K562 (cell line): ENCODE measurements at regions not wholly inside any gene's neighbourhood (a gene's known extent, or its start where the extent isn't known, plus 50 kb on each side); places are given as distances from the start of the nearest gene placed in this dataset.

Experiments used
- ATAC-seq: fragments of 200-7000 bp; cut with Tn5 transposase; 3 replicates; pipeline ENCODE4 v1.9.1; 2020; ENCODE audit warnings: moderate library complexity
- BruUV-seq: library from RNA; stranded (reverse); fragments of 400-500 nt; replicated peaks from 2 replicates; lab custom pipeline; 2021; lab: Mats Ljungman, UMichigan
- CTCF ChIA-PET: fragments of 300-600 bp; formaldehyde crosslinking; extraction: SDS; loops from one replicate; lab custom pipeline; 2021; ENCODE audit warnings: low intra/inter-chr PET ratio; lab: Yijun Ruan, JAX
- POLR2A ChIA-PET: fragments of 300-600, 350-650 bp; sonication (Branson Sonifier 250); formaldehyde crosslinking; extraction: SDS; loops from one replicate; lab custom pipeline; 2021; ENCODE audit warnings: antibody characterized with exemption, inconsistent platforms; lab: Yijun Ruan, JAX
- DNase-seq, 4 experiments: peaks; one replicate each; pipeline versions ENCODE4 v3.0.0 to v3.0.0-alpha.2; 2011 to 2018; ENCODE audit warnings: low spot score in 3 of 4, mixed read lengths in 3 of 4; ENCODE audit errors: extremely low read depth in 1 of 4
- FAIRE-seq: peaks from 2 replicates; lab custom pipeline; 2011; peaks lifted over from hg19 to GRCh38; lab: Jason Lieb, UNC
- H2AFZ ChIP-seq: 2 replicates; pipeline ENCODE4 v1.6.0; 2011; ENCODE audit warnings: low read depth, low read length, control low read depth, inconsistent platforms
- H3K27ac ChIP-seq: fragments of 200-600 bp; 3 replicates; pipeline ENCODE4 v1.8.0; 2011; ENCODE audit warnings: low read depth, mild to moderate bottlenecking, control low read depth, inconsistent platforms, low read length, moderate library complexity, mixed read lengths; ENCODE audit errors: extremely low read depth
- H3K27me3 ChIP-seq, 2 experiments: fragments of 300-600 bp in 1 of 2; 2 replicates in 1 of 2; 3 replicates in 1 of 2; pipeline versions ENCODE4 v1.6.0 to v1.8.0; 2011; ENCODE audit warnings: inconsistent platforms in 2 of 2, low read length in 2 of 2, mild to moderate bottlenecking in 1 of 2, mixed read lengths in 1 of 2, moderate library complexity in 1 of 2; ENCODE audit not compliant: control insufficient read depth in 2 of 2, insufficient read depth in 2 of 2
- H3K36me3 ChIP-seq: fragments of 300-600 bp; 3 replicates; pipeline ENCODE4 v1.8.0; 2011; ENCODE audit warnings: mild to moderate bottlenecking, low read length, inconsistent platforms; ENCODE audit not compliant: control insufficient read depth, insufficient read depth
- H3K4me1 ChIP-seq, 2 experiments: fragments of 200-600 bp in 1 of 2; replicated peaks in 1 of 2; 2 replicates in 1 of 2; 3 replicates in 1 of 2; pipeline versions ENCODE4 v1.5.1 to v1.8.0; 2011; ENCODE audit warnings: inconsistent platforms in 2 of 2, low read length in 2 of 2, mild to moderate bottlenecking in 1 of 2, mixed read lengths in 1 of 2, moderate library complexity in 1 of 2; ENCODE audit not compliant: control insufficient read depth in 2 of 2, insufficient read depth in 2 of 2
- H3K4me2 ChIP-seq: 2 replicates; pipeline ENCODE4 v1.6.1; 2011; ENCODE audit warnings: low read length, control low read depth, inconsistent platforms, mixed read lengths; ENCODE audit not compliant: insufficient read depth
- H3K4me3 ChIP-seq: fragments of 200-600 bp; sonication (generic), shearing (Covaris generic); 2 replicates; pipeline ENCODE4 v1.5.1; 2016; ENCODE audit warnings: control low read depth, inconsistent platforms
- H3K79me2 ChIP-seq: fragments of 200-600 bp; 3 replicates; pipeline ENCODE4 v1.8.0; 2011; ENCODE audit warnings: low read length, inconsistent platforms; ENCODE audit not compliant: control insufficient read depth, insufficient read depth
- H3K9ac ChIP-seq, 2 experiments: 2 replicates each; pipeline versions ENCODE4 v1.6.0 to v1.6.1; 2011; ENCODE audit warnings: low read depth in 2 of 2, low read length in 2 of 2, control low read depth in 1 of 2, inconsistent platforms in 1 of 2, mild to moderate bottlenecking in 1 of 2, mixed read lengths in 1 of 2; ENCODE audit not compliant: insufficient read depth in 1 of 2
- H3K9me1 ChIP-seq: one replicate; pipeline ENCODE4 v1.6.0; 2011; ENCODE audit warnings: inconsistent platforms, mild to moderate bottlenecking, low read length, moderate library complexity; ENCODE audit not compliant: control insufficient read depth, insufficient read depth
- H3K9me3 ChIP-seq: replicated peaks from 2 replicates; pipeline ENCODE4 v1.5.1; 2011; ENCODE audit warnings: low read depth, low read length, inconsistent platforms; ENCODE audit not compliant: control insufficient read depth, insufficient read depth
- H4K20me1 ChIP-seq: replicated peaks from 2 replicates; pipeline ENCODE4 v1.6.1; 2011; ENCODE audit warnings: low read length, inconsistent platforms, mixed read lengths; ENCODE audit not compliant: control insufficient read depth, insufficient read depth
- HEY1 ChIP-seq: fragments of 250-450 bp; sonication (Bioruptor Pico); IDR thresholded peaks from 2 replicates; pipeline ENCODE4 v1.5.0; 2020; ENCODE audit warnings: mild to moderate bottlenecking, moderate library complexity, borderline replicate concordance
- ILF3 ChIP-seq: fragments of 450-650 bp; IDR thresholded peaks from 2 replicates; pipeline ENCODE4 v1.6.1; 2018; ENCODE audit warnings: antibody characterized with exemption, mild to moderate bottlenecking, moderate library complexity, borderline replicate concordance
- MBD2 ChIP-seq: sonication (generic); IDR thresholded peaks from 2 replicates; pipeline ENCODE4 v1.6.1; 2016; ENCODE audit warnings: low read depth, borderline replicate concordance
- MED1 ChIP-seq: sonication (generic); formaldehyde crosslinking; IDR thresholded peaks from 2 replicates; pipeline ENCODE4 v1.8.1; 2023; ENCODE audit warnings: missing genetic modification reagents, borderline replicate concordance
- MXI1 ChIP-seq: IDR thresholded peaks from 2 replicates; pipeline ENCODE4 v1.6.1; 2011; ENCODE audit warnings: low read depth, mild to moderate bottlenecking, improper control_type of control experiment, low read length
- RUNX1 ChIP-seq: sonication (generic); IDR thresholded peaks from 2 replicates; pipeline ENCODE4 v1.6.1; 2016; ENCODE audit warnings: antibody characterized with exemption, low read depth
- ZBED1 ChIP-seq: IDR thresholded peaks from 2 replicates; pipeline ENCODE4 v1.6.1; 2014
- ZFX ChIP-seq: sonication (generic); formaldehyde crosslinking; IDR thresholded peaks from 2 replicates; pipeline ENCODE4 v1.8.0; 2022; ENCODE audit warnings: mild to moderate bottlenecking, missing genetic modification reagents, moderate library complexity
- ZNF354B ChIP-seq: fragments of 250-450 bp; sonication (Bioruptor Pico); IDR thresholded peaks from 2 replicates; pipeline ENCODE4 v1.4.0; 2020
- ZNF764 ChIP-seq: fragments of 250-450 bp; sonication (Bioruptor Pico); IDR thresholded peaks from 2 replicates; pipeline ENCODE4 v1.4.0; 2020; ENCODE audit warnings: low read depth, mild to moderate bottlenecking, moderate library complexity
- WGBS: fragments of 100-300 bp; shearing (Covaris generic); methylation state at CpG from one replicate; pipeline ENCODE4 v1.1.6; 2016; ENCODE audit warnings: low coverage, mixed read lengths; ENCODE audit not compliant: insufficient coverage; ENCODE audit errors: missing lambda C conversion rate; 5-methylcytosine and 5-hydroxymethylcytosine counted together
- in situ Hi-C: fragments of 300-500 bp; cut with MboI; formaldehyde crosslinking; loops from 4 replicates; pipeline ENCODE4 v1.15.0; 2018; ENCODE audit warnings: inconsistent platforms, mixed read lengths
- intact Hi-C: fragments of 100-400 bp; cut with micrococcal nuclease; formaldehyde crosslinking; loops from 2 replicates; pipeline ENCODE4 v1.14.2; 2022
- TF ChIP-seq, protein P1 (sequence below): sonication (generic); formaldehyde crosslinking; IDR thresholded peaks from 2 replicates; pipeline ENCODE4 v1.8.0; 2022; ENCODE audit warnings: mild to moderate bottlenecking, missing genetic modification reagents

DNA sequence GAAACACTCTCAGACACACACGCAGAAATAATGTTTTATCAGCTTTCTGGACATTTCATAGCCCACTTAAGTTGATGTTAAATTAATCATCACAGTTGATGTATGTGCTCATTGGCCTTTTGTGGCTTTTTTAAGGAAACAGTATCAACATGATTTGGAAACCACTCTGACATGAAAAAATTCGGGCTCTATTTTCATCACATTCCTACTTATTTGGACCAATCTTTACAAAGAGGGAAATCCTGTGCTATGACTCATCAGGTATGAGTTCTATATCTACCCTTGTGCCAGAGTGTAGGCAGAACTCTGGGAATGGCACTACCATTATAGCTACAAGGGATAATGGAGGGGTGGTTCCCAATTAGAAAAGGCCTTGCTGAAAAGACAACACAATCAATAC lies 388.4 kb upstream of the PTGER4 start:
- no peaks in the 10 kb centered on the region for H3K79me2 ChIP-seq
- H3K27ac ChIP-seq: no peak overlapping the region
- no peak for DNase-seq
- TF ChIP-seq RUNX1 (no peak), ZNF354B (no peak)
- no peaks in the 10 kb centered on the region for H4K20me1 ChIP-seq
- no peak overlapping the region for H2AFZ ChIP-seq
- ChIA-PET POLR2A (no interaction called here), CTCF (no interaction called here)
- FAIRE-seq: no peak
- no TSS peak for BruUV-seq
- H3K4me1 ChIP-seq: no peaks in the 10 kb centered on the region
- H3K4me2 ChIP-seq: no peak overlapping the region
- 3% methylated on average over 2 of the region's 2 CpGs for WGBS
- no peaks in the 10 kb centered on the region for H3K27me3 ChIP-seq
- no peak overlapping the region for H3K9ac ChIP-seq
- in situ Hi-C loops: no loop called here
- no peaks in the 10 kb centered on the region for H3K9me1 ChIP-seq
- no peaks in the 10 kb centered on the region for H3K36me3 ChIP-seq
- intact Hi-C loops: no loop called here
- H3K4me3 ChIP-seq: no peak overlapping the region
- no peak for ATAC-seq
- no peaks in the 10 kb centered on the region; the same call in 1 of the 2 replicates for H3K9me3 ChIP-seq

DNA sequence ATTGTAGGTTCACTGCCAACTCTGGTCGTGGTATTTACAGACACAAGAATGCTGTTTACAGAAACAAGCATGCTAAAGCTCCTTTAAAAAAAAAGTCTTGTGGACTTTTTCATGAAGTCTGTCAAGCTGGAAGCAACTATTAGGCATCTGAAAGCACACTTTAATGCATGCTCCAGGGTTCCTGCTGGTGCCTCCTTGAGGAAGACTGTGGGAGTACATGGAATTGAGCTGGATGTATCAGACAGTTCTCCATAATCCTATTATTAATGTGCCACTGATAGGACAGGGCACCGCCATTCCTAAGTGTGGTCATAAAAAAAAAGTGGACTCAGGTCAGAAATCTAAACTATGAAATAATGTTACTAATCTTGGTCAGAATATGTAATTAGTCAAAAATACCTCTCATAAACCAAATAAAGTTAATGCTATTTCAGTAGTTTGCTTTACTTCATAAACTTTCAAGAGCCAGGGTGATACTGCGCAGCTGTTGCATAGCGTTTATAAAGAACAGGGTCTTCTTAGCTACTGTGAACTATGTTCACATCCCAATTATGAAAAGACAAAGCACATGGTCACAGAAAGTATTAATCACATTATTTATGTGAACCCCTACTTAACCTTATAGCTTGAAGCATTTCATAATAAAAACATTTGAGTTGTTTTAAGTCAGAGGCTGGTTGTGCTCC lies 390.8 kb upstream of the PTGER4 start:
- H3K4me2 ChIP-seq: no peak overlapping the region
- H3K9ac ChIP-seq: no peak overlapping the region
- no TSS peak for BruUV-seq
- no peaks in the 10 kb centered on the region; the same call in 1 of the 2 replicates for H3K9me3 ChIP-seq
- intact Hi-C loops (no loop called here), in situ Hi-C loops (no loop called here)
- CTCF ChIA-PET: no interaction called here
- no peaks in the 10 kb centered on the region for H3K9me1 ChIP-seq
- no peaks in the 10 kb centered on the region for H3K79me2 ChIP-seq
- no peaks in the 10 kb centered on the region for H3K36me3 ChIP-seq
- no peaks in the 10 kb centered on the region for H4K20me1 ChIP-seq
- no peak for FAIRE-seq
- no peak overlapping the region for H2AFZ ChIP-seq
- no peak overlapping the region for H3K4me3 ChIP-seq
- H3K4me1 ChIP-seq: no peaks in the 10 kb centered on the region
- no peak overlapping the region for H3K27ac ChIP-seq
- WGBS: 1% methylated on average over 4 of the region's 4 CpGs
- POLR2A ChIA-PET: interaction anchor here (1.0 kb wide), 1 partner anchor 20 kb away, joined by 3 read pairs; no protein-coding TSS in a partner anchor
- no peak for DNase-seq
- H3K27me3 ChIP-seq: no peaks in the 10 kb centered on the region
- TF ChIP-seq ZNF764 (CRISPR knock-in tag) (no peak), ZFX (no peak), MED1 (CRISPR knock-in tag) (no peak), MBD2 (no peak), MXI1 (no peak), HEY1 (CRISPR knock-in tag) (no peak), ILF3 (no peak), ZBED1 (no peak)
- TF ChIP-seq, protein P1, sequence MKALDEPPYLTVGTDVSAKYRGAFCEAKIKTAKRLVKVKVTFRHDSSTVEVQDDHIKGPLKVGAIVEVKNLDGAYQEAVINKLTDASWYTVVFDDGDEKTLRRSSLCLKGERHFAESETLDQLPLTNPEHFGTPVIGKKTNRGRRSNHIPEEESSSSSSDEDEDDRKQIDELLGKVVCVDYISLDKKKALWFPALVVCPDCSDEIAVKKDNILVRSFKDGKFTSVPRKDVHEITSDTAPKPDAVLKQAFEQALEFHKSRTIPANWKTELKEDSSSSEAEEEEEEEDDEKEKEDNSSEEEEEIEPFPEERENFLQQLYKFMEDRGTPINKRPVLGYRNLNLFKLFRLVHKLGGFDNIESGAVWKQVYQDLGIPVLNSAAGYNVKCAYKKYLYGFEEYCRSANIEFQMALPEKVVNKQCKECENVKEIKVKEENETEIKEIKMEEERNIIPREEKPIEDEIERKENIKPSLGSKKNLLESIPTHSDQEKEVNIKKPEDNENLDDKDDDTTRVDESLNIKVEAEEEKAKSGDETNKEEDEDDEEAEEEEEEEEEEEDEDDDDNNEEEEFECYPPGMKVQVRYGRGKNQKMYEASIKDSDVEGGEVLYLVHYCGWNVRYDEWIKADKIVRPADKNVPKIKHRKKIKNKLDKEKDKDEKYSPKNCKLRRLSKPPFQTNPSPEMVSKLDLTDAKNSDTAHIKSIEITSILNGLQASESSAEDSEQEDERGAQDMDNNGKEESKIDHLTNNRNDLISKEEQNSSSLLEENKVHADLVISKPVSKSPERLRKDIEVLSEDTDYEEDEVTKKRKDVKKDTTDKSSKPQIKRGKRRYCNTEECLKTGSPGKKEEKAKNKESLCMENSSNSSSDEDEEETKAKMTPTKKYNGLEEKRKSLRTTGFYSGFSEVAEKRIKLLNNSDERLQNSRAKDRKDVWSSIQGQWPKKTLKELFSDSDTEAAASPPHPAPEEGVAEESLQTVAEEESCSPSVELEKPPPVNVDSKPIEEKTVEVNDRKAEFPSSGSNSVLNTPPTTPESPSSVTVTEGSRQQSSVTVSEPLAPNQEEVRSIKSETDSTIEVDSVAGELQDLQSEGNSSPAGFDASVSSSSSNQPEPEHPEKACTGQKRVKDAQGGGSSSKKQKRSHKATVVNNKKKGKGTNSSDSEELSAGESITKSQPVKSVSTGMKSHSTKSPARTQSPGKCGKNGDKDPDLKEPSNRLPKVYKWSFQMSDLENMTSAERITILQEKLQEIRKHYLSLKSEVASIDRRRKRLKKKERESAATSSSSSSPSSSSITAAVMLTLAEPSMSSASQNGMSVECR: no peak
- no peak for ATAC-seq
